ENCODE measurements at regions not wholly inside any gene's neighbourhood (a gene's known extent, or its start where the extent isn't known, plus 50 kb on each side); places are given as distances from the start of the nearest gene placed in this dataset.
A peak's percentile ranks its signal among the peaks of the same experiment; 100 is the strongest.

DNA sequence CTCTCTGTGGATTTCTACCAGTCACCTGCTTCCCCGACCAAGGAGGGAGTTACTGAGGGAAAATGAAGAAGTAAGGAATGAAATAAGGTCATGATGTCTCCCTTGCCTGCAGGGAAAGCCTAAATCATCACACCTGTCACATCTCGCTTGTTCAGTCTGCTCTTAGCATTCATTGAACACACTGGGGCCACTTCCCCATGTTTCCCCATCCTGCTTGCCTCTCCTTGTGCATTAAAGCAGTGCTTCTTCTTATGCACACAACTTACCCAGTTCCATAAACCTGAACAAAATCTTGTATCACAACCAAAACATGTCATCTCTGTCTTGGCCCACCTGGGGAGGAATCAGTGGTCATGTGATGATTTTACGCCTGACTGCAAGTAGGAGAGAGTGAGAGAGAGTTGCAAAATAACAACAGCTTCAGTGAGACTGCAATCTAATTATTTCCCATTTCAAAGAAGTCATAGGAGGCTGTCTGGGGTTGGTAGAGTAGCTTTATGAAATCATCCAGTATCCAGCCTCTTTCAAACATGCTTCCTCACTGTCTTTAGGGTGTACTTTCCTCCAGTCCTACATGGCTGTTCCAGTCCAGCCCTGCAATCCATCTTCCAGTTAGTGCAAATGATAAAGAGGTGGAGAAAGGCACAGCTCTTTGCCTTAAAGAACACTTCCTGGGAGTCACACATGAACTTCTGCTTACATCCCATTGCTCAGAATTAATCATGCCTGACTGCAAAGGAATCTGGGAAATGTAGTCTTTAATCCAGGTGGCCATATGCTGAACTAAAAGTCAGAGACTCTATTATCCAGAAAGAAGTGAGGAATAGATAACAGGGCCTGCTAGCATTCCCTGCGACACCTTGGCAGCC lies 220.1 kb downstream of the HAUS1 start:
- DNase-seq = peak; percentile 77

DNA sequence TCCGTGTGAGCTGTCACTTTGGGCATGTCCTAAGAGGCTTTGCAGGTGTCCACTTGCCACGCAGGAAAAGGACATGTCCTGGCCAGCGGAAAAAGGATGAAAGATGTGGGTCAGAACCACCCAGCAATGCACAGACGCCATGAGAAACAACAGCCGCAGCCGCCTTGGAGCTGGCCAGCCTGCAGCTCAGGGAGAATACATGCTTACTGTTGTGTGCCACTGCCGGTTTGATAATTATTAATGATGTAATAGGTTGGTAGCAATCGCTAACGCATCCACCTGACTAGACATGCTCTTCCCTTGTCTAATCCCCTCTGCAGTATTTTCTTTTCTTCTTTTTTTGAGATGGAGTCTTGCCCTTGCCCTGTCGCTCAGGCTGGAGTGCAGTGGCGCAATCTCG lies 221.7 kb downstream of the HAUS1 start:
- DNase-seq = no peak

GRCh38 chr18:46329736-46330246 lies 225.6 kb downstream of the HAUS1 start:
- no peak for DNase-seq

DNA sequence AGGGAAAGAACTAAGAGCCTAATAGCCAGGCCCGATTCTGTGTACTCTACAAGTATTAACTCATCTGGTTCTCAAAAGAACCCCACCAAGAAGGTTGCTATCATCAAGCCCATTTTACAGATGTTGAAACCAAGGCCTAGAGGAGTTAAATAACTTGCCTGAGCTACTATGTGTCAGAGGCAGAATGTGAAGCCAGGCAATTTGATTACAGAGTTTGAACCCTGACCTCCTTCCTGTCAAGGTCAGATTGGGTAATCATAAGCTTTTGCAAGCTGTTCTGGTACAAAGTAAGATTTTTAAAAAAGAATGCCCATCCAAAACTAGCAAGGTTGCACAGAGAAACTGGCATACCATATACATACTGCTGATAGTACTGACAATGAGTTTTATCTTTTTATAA lies 227.1 kb downstream of the HAUS1 start:
- no peak for DNase-seq

GRCh38 chr18:46332286-46332801 lies 228.2 kb downstream of the HAUS1 start:
- DNase-seq = no peak

DNA sequence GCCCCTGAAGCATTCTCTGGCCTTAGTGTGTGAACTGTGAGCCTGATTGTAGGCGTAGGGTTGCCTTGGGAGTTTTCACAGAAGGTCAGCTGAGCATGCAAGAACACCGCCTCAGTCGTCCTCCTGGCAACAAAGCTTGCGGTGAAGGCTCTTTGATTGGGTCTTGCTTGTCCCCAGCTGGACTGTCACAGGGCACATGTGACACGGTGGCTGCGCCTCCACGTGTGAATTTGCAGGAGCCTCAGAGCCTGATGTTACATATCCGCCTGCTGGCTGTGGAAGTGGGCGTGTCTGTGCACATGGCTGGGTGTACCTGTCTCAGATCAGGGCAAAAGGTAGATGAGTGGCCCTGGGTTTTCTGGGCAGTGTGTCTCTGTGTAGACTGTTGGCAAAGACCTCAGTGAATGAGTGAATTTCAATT lies 228.7 kb downstream of the HAUS1 start:
- DNase-seq = no peak

GRCh38 chr18:46333431-46334135 lies 229.4 kb downstream of the HAUS1 start:
- no peak for DNase-seq

DNA sequence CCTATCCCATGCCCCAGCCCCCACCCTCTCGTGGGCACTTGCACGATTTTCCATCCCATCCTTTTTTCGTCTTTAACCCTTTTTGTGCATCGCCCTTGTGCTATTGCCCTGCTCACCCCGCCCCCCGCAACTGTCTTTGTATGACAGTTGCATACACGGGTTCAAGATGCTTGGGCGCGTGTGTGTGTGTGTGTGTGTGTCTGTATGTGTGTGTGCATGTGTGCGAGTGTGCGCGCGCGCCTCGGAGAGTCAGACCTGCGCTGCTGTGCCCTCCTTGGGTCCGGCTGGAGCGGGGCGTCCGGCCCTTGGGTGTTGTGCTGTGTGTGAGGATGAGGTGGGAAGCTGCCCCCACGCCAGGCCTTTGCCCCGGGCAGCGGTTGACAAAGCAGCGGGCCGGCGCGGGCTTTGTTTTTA lies 230.7 kb downstream of the HAUS1 start:
- no peak for DNase-seq

GRCh38 chr18:46335534-46336101 lies 231.4 kb downstream of the HAUS1 start:
- no peak for DNase-seq

- DNase-seq = no peak
Measured at GRCh38 chr18:46336278-46337111, 232.3 kb downstream of the HAUS1 start.

- DNase-seq = no peak
Measured at GRCh38 chr18:46337271-46337670, 233.1 kb downstream of the HAUS1 start.

DNA sequence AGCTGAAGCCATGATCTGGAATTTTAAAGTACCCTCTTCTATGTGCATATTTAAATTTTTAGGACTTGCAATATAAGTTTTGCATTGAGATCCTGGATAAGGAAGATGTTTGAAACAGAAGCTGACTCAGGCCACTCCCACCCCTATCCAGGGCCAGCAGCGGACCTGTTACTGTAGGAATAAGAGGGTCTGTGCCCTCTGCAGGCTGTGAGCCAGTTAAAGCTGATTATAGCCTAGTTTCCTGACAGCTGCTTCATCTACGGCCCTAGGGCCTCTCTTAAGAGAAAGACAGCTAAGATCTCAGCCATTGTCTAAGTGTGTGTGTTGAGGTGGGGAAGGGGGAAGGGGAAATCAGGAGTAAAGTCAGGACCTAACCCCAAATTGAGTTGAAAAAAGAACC lies 234.0 kb downstream of the HAUS1 start:
- DNase-seq = no peak

DNA sequence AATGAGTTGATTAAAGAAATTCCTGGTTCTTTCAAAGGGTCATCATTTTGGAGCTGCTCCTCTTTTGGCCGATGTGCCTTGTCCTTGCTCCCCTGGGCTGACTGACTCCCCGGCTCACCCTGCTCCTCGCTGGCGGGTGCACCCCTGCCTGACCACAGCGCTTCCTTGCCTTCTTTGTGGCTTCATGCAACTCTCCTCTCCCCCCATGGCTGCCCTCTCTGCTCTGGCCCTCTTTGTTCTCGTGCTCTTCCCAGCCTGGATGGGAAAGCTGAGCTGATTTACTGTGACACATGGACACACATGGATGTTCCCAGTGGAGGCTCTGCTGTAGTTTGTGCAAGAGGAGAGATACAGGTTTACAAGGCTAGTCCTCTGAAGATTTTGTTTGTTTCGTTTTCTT lies 234.6 kb downstream of the HAUS1 start:
- DNase-seq = no peak

- no peak for DNase-seq
Measured at GRCh38 chr18:46340716-46341115, 236.5 kb downstream of the HAUS1 start.

DNA sequence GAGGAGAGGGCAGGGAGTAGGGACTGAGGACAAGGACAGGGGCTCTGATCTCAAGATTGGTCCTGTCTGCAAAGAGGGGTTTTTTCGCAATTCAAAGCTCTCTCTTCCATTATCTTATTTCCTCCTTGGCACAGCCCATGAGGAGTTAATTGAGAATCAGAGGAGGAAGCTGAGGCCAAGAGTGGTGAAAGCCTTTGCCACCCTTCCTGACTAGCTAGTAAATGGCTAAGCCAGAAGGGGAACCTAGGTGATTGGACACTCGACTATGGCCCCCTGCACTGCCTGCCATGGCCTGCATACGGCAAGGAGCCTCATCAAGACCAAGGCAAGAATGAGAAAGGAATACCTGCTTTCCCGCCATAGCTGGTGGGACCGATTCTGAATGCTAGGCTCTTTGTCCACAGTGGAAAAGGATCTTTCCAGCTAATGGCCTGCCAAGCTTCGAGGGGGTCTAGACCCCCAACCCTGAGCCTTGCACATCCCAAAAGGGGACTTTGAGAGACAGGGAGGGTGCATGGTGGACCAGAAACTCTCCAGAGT lies 237.9 kb downstream of the HAUS1 start:
- DNase-seq = no peak

- no peak for DNase-seq
Measured at GRCh38 chr18:46343456-46343855, 239.3 kb downstream of the HAUS1 start.

DNA sequence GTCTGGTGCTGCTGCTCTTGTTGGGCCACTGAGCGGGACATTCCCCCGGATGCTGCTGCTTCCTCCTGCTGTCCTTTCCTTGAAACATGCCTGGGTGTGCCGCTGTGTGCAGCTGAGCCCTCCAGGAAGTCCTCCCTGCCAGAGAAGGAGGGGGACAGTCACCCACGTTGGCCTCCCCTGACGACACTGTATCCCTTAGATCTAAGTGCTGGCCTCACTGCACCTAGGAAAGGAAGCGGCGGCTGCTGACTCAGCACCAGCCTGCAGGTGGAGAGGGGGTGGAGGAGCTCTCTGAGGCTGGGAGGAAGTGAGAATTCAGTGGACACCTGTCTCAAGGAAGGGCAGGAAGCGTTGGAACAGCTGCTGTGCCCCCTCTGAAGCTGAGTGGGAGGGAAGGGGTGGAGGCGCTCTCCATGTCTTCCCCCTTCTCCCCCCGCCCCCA lies 239.8 kb downstream of the HAUS1 start:
- DNase-seq = no peak

GRCh38 chr18:46344416-46345180 lies 240.4 kb downstream of the HAUS1 start:
- no peak for DNase-seq

DNA sequence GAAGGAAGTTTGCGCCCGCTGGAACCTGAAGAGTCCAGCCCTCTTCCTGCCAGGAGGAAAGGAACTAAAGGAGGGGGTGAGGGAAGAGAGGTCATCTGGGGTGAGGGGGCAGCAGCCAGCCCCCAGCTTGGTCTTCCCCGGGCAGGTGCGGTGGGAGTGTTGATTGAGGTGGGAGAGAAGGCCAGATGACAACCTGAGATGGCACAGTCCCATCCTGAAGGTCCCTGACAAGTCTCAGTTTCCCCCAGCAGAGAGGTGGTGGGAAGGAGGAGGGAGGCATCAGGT lies 240.9 kb downstream of the HAUS1 start:
- no peak for DNase-seq

DNA sequence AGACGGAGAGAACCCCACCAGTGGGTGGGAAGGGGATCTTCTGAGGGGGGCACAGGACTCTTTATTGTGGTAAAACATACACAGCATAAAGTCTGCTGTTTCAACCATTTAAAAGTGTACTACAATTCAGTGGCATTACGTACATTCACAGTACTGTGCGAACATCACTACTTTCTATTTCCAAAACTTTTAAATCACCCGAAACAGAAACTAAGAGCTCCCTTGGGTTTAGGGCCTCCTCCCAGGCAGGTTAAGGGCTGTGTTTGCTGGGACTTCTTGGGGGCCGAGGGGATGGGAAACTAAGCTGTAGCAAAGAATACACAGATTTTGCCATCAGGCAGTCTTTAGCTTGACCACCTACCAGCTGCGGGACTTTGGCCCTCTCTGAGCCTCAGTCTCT lies 242.0 kb downstream of the HAUS1 start:
- DNase-seq = no peak

- no peak for DNase-seq
Measured at GRCh38 chr18:46346896-46347630, 242.9 kb downstream of the HAUS1 start.
